ENCODE measurements at regions not wholly inside any gene's neighbourhood (a gene's known extent, or its start where the extent isn't known, plus 50 kb on each side); places are given as distances from the start of the nearest gene placed in this dataset.

DNA sequence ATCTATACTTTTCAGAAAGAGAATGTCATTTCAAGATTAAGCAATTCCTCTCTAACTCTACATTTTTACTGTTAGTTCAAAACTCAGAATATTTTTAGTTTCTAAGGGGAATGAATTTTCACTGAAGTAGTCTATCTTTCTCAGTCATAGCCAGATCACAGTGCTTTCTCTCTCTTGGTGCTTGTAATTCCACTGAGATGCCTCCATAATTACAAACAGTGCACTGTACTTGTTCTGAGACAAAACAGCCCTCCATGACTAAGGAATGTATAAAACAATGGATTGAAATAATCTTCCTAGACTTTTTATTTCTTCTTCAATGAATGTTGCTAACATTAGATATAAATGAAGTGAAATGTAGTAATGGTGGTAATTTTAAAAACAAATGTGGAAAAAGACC lies 603.2 kb upstream of the FAM241A start:
- no peak for DNase-seq (ENCODE audit: low read depth, low spot score)
- dilution Hi-C loops (cut with MboI; ENCODE audit: extremely low pct_ligation_motif_present, low sequenced_read_pairs): no loop called here
- H3K4me1 ChIP-seq (ENCODE audit: control insufficient read depth, extremely low read depth, insufficient read depth, low read length): peaks cover 4% of the 10 kb centered on the region
- no peaks in the 10 kb centered on the region for H3K27me3 ChIP-seq (ENCODE audit: control insufficient read depth in 2 of 2, insufficient read depth in 2 of 2, low read length in 2 of 2)
- no peaks in the 10 kb centered on the region for H3K79me2 ChIP-seq (ENCODE audit: control insufficient read depth, insufficient read depth, low read length)
- no peak overlapping the region for H2AFZ ChIP-seq (ENCODE audit: low read depth, low read length)
- H3K4me2 ChIP-seq (ENCODE audit: insufficient read depth, low read length): no peak overlapping the region
- no peaks in the 10 kb centered on the region for H3K36me3 ChIP-seq (ENCODE audit: control insufficient read depth in 2 of 2, extremely low read depth in 1 of 2, insufficient read depth in 2 of 2, low read length in 2 of 2)
- no TSS peak for BruUV-seq (replicated peaks)
- ChIA-PET POLR2A (no interaction called here), CTCF (no interaction called here)
- H3K4me3 ChIP-seq (replicated peaks in 1 of 3; ENCODE audit: insufficient read depth in 1 of 3, low read depth in 1 of 3, low read length in 3 of 3): no peak overlapping the region
- H4K20me1 ChIP-seq (replicated peaks; ENCODE audit: control insufficient read depth, extremely low read depth, insufficient read depth, low read length): no peaks in the 10 kb centered on the region
- TF ChIP-seq, protein P1, sequence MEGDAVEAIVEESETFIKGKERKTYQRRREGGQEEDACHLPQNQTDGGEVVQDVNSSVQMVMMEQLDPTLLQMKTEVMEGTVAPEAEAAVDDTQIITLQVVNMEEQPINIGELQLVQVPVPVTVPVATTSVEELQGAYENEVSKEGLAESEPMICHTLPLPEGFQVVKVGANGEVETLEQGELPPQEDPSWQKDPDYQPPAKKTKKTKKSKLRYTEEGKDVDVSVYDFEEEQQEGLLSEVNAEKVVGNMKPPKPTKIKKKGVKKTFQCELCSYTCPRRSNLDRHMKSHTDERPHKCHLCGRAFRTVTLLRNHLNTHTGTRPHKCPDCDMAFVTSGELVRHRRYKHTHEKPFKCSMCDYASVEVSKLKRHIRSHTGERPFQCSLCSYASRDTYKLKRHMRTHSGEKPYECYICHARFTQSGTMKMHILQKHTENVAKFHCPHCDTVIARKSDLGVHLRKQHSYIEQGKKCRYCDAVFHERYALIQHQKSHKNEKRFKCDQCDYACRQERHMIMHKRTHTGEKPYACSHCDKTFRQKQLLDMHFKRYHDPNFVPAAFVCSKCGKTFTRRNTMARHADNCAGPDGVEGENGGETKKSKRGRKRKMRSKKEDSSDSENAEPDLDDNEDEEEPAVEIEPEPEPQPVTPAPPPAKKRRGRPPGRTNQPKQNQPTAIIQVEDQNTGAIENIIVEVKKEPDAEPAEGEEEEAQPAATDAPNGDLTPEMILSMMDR (IDR thresholded peaks at IDR 0.05; ENCODE audit: extremely low read depth in 1 of 2, insufficient read depth in 1 of 2, low read depth in 1 of 2, low read length in 2 of 2): no peak
- TF ChIP-seq, protein P2, sequence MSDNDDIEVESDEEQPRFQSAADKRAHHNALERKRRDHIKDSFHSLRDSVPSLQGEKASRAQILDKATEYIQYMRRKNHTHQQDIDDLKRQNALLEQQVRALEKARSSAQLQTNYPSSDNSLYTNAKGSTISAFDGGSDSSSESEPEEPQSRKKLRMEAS (IDR thresholded peaks at IDR 0.05; ENCODE audit: insufficient read depth, insufficient read length): no peak
- TF ChIP-seq POLR2A (IDR thresholded peaks at IDR 0.05; ENCODE audit: low read depth, low read length) (no peak), POLR2AphosphoS5 (IDR thresholded peaks at IDR 0.05; ENCODE audit: insufficient read depth, low read depth, low read length) (no peak), GATA2 (IDR thresholded peaks at IDR 0.05; ENCODE audit: insufficient read depth, insufficient read length, low read depth, low read length) (no peak), JUN (IDR thresholded peaks at IDR 0.05; ENCODE audit: borderline replicate concordance, insufficient read depth, insufficient read length, low read depth) (no peak), EZH2 (IDR thresholded peaks at IDR 0.05; ENCODE audit: borderline replicate concordance, low read depth, low read length, severe bottlenecking) (no peak), MYC (IDR thresholded peaks at IDR 0.05; ENCODE audit: low read depth, low read length) (no peak), FOS (IDR thresholded peaks at IDR 0.05; ENCODE audit: borderline replicate concordance, insufficient read depth, low read length) (no peak)
- H3K9me3 ChIP-seq (replicated peaks; ENCODE audit: control insufficient read depth, insufficient read depth, low read length): no peaks in the 10 kb centered on the region
- H3K9ac ChIP-seq (replicated peaks; ENCODE audit: extremely low read depth, insufficient read depth, low read length): no peak overlapping the region
- no peak overlapping the region for H3K27ac ChIP-seq (ENCODE audit: insufficient read depth, low read depth, low read length)
- no peak for FAIRE-seq
- intact Hi-C loops (cut with micrococcal nuclease): no loop called here
- H3K9me1 ChIP-seq (replicated peaks; ENCODE audit: control insufficient read depth, extremely low read depth, insufficient read depth, low read length): no peaks in the 10 kb centered on the region

Data from endothelial cell of umbilical vein (primary cell).